HepG2 (cell line): ENCODE measurements at regions not wholly inside any gene's neighbourhood (a gene's known extent, or its start where the extent isn't known, plus 50 kb on each side); places are given as distances from the start of the nearest gene placed in this dataset.

Experiments
- DMAP1 ChIP-seq: IDR thresholded peaks from 2 replicates; pipeline ENCODE4 v1.6.1; 2016
- EZH2 ChIP-seq: conservative IDR thresholded peaks from 2 replicates; pipeline ENCODE4 v1.6.1; 2012; ENCODE audit warnings: mild to moderate bottlenecking, low read depth, low read length, moderate library complexity
- GATA4 ChIP-seq: sonication (generic); IDR thresholded peaks from 2 replicates; pipeline ENCODE4 v1.6.1; 2016; ENCODE audit warnings: antibody characterized with exemption, low read depth, borderline replicate concordance
- JUN ChIP-seq: sonication (generic); formaldehyde crosslinking; IDR thresholded peaks from 2 replicates; pipeline ENCODE4 v1.4.0; 2020; ENCODE audit warnings: mild to moderate bottlenecking, missing genetic modification reagents
- KLF6 ChIP-seq: IDR thresholded peaks from 2 replicates; pipeline ENCODE4 v1.8.0; 2016; ENCODE audit warnings: missing biosample characterization, missing genetic modification reagents
- MED8 ChIP-seq: sonication (generic); formaldehyde crosslinking; IDR thresholded peaks from 2 replicates; pipeline ENCODE4 v1.8.1; 2023; ENCODE audit warnings: mild to moderate bottlenecking, missing genetic modification reagents; ENCODE audit not compliant: insufficient replicate concordance
- NFYB ChIP-seq: sonication (generic); formaldehyde crosslinking; IDR thresholded peaks from 2 replicates; pipeline ENCODE4 v1.4.0; 2020; ENCODE audit warnings: missing genetic modification reagents
- PHF5A ChIP-seq: IDR thresholded peaks from one replicate; pipeline ENCODE4 v1.6.1; 2018; ENCODE audit warnings: low read depth, missing genetic modification reagents; ENCODE audit not compliant: unreplicated experiment
- RAD51 ChIP-seq: fragments of 450-650 bp; IDR thresholded peaks from 2 replicates; pipeline ENCODE4 v1.6.1; 2016; ENCODE audit warnings: borderline replicate concordance
- SUZ12 ChIP-seq: fragments of 150-350 bp; IDR thresholded peaks from 2 replicates; pipeline ENCODE4 v1.6.1; 2014; ENCODE audit warnings: low read depth, low read length
- TBX2 ChIP-seq: sonication (generic); formaldehyde crosslinking; IDR thresholded peaks from 2 replicates; pipeline ENCODE4 v1.5.0; 2020; ENCODE audit warnings: missing genetic modification reagents, mild to moderate bottlenecking, borderline replicate concordance
- ZBTB38 ChIP-seq: sonication (generic); formaldehyde crosslinking; IDR thresholded peaks from 2 replicates; pipeline ENCODE4 v1.5.1; 2020; ENCODE audit warnings: mild to moderate bottlenecking, missing genetic modification reagents
- ZEB1 ChIP-seq: IDR thresholded peaks from 2 replicates; pipeline ENCODE4 v1.6.1; 2012; ENCODE audit warnings: mild to moderate bottlenecking, low read depth, inconsistent platforms; ENCODE audit not compliant: insufficient replicate concordance
- ZNF101 ChIP-seq: sonication (generic); formaldehyde crosslinking; IDR thresholded peaks from 2 replicates; pipeline ENCODE4 v1.4.0; 2020; ENCODE audit warnings: mild to moderate bottlenecking, low read depth, missing genetic modification reagents, borderline replicate concordance
- ZNF83 ChIP-seq: sonication (generic); formaldehyde crosslinking; IDR thresholded peaks from 2 replicates; pipeline ENCODE4 v1.4.0; 2020; ENCODE audit warnings: missing genetic modification reagents, mild to moderate bottlenecking, borderline replicate concordance
- TF ChIP-seq, protein P1 (sequence below): IDR thresholded peaks from 2 replicates; pipeline ENCODE4 v1.6.1; 2016; ENCODE audit warnings: low read depth, missing genetic modification reagents, missing compliant biosample characterization
- TF ChIP-seq, protein P2 (sequence below): IDR thresholded peaks from 2 replicates; pipeline ENCODE4 v1.6.1; 2012; ENCODE audit warnings: inconsistent platforms
- TF ChIP-seq, protein P3 (sequence below): sonication (generic); formaldehyde crosslinking; IDR thresholded peaks from 2 replicates; pipeline ENCODE4 v1.4.0; 2020; ENCODE audit warnings: missing genetic modification reagents
- TF ChIP-seq, protein P4 (sequence below): sonication (generic); formaldehyde crosslinking; IDR thresholded peaks from 2 replicates; pipeline ENCODE4 v1.4.0; 2020; ENCODE audit warnings: mild to moderate bottlenecking, missing genetic modification reagents

DNA sequence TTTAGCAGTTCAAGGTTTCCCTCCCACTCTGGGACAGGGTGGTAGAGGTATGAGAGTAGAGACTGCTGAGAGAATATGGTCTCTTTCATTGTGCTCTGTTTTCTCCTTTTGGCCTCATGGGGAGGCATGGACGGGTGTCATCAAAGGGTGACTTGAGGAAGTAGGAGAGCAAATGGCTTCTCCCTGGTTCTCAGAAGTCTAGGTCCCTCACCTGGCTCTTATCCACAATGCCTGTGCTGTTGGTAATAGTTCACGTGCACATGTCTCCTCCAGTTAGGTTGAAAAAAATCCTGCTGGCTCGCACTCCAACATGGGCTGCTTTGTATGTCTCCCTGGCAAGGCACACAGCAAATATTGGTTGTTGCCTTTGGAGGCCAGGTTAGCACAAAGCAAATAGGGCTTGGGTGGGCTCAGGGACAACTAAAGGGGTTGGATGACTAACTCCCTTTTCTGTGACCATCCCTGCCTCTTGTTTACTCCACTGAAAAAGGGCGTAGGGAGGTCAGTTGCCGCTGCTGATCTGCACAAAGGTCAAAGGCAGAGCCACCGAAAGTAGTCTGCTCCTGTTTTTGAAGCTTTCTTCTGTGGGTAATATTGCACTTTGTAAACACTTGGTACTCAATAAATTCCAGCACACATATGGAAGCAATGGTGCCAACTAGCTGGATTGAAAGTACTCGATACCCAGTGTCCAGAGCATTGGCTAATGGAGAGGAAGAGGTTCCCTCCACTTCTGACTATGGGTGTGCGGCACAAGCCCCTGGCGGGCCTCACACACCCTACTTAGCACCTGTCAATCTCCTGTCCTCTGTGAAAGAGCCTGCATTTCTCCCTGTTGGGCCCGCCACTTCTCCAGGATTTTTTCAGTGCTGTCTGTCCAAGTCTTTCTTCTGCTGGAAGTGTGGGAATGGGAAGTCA lies 121.8 kb downstream of the SLC38A6 start (continued):
- TF ChIP-seq, protein P1, sequence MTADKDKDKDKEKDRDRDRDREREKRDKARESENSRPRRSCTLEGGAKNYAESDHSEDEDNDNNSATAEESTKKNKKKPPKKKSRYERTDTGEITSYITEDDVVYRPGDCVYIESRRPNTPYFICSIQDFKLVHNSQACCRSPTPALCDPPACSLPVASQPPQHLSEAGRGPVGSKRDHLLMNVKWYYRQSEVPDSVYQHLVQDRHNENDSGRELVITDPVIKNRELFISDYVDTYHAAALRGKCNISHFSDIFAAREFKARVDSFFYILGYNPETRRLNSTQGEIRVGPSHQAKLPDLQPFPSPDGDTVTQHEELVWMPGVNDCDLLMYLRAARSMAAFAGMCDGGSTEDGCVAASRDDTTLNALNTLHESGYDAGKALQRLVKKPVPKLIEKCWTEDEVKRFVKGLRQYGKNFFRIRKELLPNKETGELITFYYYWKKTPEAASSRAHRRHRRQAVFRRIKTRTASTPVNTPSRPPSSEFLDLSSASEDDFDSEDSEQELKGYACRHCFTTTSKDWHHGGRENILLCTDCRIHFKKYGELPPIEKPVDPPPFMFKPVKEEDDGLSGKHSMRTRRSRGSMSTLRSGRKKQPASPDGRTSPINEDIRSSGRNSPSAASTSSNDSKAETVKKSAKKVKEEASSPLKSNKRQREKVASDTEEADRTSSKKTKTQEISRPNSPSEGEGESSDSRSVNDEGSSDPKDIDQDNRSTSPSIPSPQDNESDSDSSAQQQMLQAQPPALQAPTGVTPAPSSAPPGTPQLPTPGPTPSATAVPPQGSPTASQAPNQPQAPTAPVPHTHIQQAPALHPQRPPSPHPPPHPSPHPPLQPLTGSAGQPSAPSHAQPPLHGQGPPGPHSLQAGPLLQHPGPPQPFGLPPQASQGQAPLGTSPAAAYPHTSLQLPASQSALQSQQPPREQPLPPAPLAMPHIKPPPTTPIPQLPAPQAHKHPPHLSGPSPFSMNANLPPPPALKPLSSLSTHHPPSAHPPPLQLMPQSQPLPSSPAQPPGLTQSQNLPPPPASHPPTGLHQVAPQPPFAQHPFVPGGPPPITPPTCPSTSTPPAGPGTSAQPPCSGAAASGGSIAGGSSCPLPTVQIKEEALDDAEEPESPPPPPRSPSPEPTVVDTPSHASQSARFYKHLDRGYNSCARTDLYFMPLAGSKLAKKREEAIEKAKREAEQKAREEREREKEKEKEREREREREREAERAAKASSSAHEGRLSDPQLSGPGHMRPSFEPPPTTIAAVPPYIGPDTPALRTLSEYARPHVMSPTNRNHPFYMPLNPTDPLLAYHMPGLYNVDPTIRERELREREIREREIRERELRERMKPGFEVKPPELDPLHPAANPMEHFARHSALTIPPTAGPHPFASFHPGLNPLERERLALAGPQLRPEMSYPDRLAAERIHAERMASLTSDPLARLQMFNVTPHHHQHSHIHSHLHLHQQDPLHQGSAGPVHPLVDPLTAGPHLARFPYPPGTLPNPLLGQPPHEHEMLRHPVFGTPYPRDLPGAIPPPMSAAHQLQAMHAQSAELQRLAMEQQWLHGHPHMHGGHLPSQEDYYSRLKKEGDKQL (CRISPR knock-in tag): peak; percentile 90
- TF ChIP-seq PHF5A (CRISPR knock-in tag) (peak; percentile 84), GATA4 (0 out of 2 replicates have a peak, but pooled peaks have one; percentile 28), ZNF101 (no peak), RAD51 (no peak), ZBTB38 (CRISPR knock-in tag) (peak; percentile 42; the same call in 1 of the 2 replicates), ZEB1 (no peak), MED8 (no peak), EZH2 (no peak), JUN (peak; percentile 89), NFYB (peak; percentile 28; the same call in 1 of the 2 replicates), KLF6 (CRISPR knock-in tag) (peak; percentile 88; the same call in 1 of the 2 replicates), TBX2 (peak; percentile 97), ZNF83 (CRISPR knock-in tag) (no peak), DMAP1 (peak; percentile 63), SUZ12 (no peak)
- TF ChIP-seq, protein P2, sequence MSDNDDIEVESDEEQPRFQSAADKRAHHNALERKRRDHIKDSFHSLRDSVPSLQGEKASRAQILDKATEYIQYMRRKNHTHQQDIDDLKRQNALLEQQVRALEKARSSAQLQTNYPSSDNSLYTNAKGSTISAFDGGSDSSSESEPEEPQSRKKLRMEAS: peak; percentile 67
- TF ChIP-seq, protein P3, sequence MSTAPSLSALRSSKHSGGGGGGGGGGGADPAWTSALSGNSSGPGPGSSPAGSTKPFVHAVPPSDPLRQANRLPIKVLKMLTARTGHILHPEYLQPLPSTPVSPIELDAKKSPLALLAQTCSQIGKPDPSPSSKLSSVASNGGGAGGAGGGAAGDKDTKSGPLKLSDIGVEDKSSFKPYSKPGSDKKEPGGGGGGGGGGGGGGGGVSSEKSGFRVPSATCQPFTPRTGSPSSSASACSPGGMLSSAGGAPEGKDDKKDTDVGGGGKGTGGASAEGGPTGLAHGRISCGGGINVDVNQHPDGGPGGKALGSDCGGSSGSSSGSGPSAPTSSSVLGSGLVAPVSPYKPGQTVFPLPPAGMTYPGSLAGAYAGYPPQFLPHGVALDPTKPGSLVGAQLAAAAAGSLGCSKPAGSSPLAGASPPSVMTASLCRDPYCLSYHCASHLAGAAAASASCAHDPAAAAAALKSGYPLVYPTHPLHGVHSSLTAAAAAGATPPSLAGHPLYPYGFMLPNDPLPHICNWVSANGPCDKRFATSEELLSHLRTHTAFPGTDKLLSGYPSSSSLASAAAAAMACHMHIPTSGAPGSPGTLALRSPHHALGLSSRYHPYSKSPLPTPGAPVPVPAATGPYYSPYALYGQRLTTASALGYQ: peak; percentile 90
- TF ChIP-seq, protein P4, sequence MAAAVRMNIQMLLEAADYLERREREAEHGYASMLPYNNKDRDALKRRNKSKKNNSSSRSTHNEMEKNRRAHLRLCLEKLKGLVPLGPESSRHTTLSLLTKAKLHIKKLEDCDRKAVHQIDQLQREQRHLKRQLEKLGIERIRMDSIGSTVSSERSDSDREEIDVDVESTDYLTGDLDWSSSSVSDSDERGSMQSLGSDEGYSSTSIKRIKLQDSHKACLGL: no peak
